ENCODE measurements at regions not wholly inside any gene's neighbourhood (a gene's known extent, or its start where the extent isn't known, plus 50 kb on each side); places are given as distances from the start of the nearest gene placed in this dataset.

GRCh38 chr11:70682056-70682455 lies 283.7 kb downstream of the CTTN start:
- Histone ChIP-seq H3K27me3 (ENCODE audit: control insufficient read depth in 2 of 2, insufficient read depth in 2 of 2, low read length in 2 of 2) (peaks cover 13 to 54% of the 10 kb centered on the region in 2 experiments; a peak in 3 of 5 replicates), H3K27ac (ENCODE audit: extremely low read depth, low read depth, low read length) (no peak overlapping the region), H3K9me3 (replicated peaks; ENCODE audit: control insufficient read depth, insufficient read depth, low read depth, low read length) (no peaks in the 10 kb centered on the region), H3K4me1 (replicated peaks in 1 of 2; ENCODE audit: control insufficient read depth in 2 of 2, insufficient read depth in 2 of 2, low read length in 2 of 2) (no peaks in the 10 kb centered on the region), H3K79me2 (ENCODE audit: control insufficient read depth, insufficient read depth, low read length) (no peaks in the 10 kb centered on the region), H3K4me2 (ENCODE audit: insufficient read depth, low read length) (no peak overlapping the region), H3K9ac (ENCODE audit: insufficient read depth in 1 of 2, low read depth in 2 of 2, low read length in 2 of 2) (no peak overlapping the region), H3K36me3 (ENCODE audit: control insufficient read depth, insufficient read depth, low read length) (no peaks in the 10 kb centered on the region), H3K9me1 (ENCODE audit: control insufficient read depth, insufficient read depth, low read length) (peaks cover 2% of the 10 kb centered on the region), H3K4me3 (no peak overlapping the region), H4K20me1 (replicated peaks; ENCODE audit: control insufficient read depth, insufficient read depth, low read length) (0 out of 2 replicates have a peak, but pooled peaks cover 3% of the 10 kb centered on the region), H2AFZ (ENCODE audit: low read depth, low read length) (no peak overlapping the region)
- in situ Hi-C loops (cut with MboI) (no loop called here), intact Hi-C loops (cut with micrococcal nuclease) (no loop called here)
- no TSS peak for BruUV-seq (replicated peaks)
- CTCF ChIA-PET (ENCODE audit: low intra/inter-chr PET ratio) = no interaction called here
- 1% methylated on average over 10 of the region's 10 CpGs for WGBS (ENCODE audit: insufficient coverage, low coverage, missing lambda C conversion rate)
- DNase-seq (ENCODE audit: extremely low read depth in 1 of 4, low spot score in 3 of 4) (no peak), FAIRE-seq (no peak), ATAC-seq (no peak)
- TF ChIP-seq, protein P1, sequence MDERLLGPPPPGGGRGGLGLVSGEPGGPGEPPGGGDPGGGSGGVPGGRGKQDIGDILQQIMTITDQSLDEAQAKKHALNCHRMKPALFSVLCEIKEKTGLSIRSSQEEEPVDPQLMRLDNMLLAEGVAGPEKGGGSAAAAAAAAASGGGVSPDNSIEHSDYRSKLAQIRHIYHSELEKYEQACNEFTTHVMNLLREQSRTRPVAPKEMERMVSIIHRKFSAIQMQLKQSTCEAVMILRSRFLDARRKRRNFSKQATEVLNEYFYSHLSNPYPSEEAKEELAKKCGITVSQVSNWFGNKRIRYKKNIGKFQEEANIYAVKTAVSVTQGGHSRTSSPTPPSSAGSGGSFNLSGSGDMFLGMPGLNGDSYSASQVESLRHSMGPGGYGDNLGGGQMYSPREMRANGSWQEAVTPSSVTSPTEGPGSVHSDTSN (CRISPR knock-in tag; IDR thresholded peaks at IDR 0.05; ENCODE audit: low read depth) = no peak
- TF ChIP-seq, protein P1 (tag; conservative IDR thresholded peaks at IDR 0.05; ENCODE audit: low read depth) = no peak
- TF ChIP-seq TCF7L2 (IDR thresholded peaks at IDR 0.05; ENCODE audit: low read depth, low read length) (no peak), ZNF655 (CRISPR knock-in tag; IDR thresholded peaks at IDR 0.05) (no peak), ZKSCAN3 (CRISPR knock-in tag; IDR thresholded peaks at IDR 0.05) (no peak)
- TF ChIP-seq, protein P2, sequence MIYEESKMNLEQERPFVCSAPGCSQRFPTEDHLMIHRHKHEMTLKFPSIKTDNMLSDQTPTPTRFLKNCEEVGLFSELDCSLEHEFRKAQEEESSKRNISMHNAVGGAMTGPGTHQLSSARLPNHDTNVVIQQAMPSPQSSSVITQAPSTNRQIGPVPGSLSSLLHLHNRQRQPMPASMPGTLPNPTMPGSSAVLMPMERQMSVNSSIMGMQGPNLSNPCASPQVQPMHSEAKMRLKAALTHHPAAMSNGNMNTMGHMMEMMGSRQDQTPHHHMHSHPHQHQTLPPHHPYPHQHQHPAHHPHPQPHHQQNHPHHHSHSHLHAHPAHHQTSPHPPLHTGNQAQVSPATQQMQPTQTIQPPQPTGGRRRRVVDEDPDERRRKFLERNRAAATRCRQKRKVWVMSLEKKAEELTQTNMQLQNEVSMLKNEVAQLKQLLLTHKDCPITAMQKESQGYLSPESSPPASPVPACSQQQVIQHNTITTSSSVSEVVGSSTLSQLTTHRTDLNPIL (CRISPR knock-in tag; IDR thresholded peaks at IDR 0.05) = no peak
- POLR2A ChIA-PET = no interaction called here

Data from K562 (cell line).